ENCODE measurements at regions not wholly inside any gene's neighbourhood (a gene's known extent, or its start where the extent isn't known, plus 50 kb on each side); places are given as distances from the start of the nearest gene placed in this dataset.

DNA sequence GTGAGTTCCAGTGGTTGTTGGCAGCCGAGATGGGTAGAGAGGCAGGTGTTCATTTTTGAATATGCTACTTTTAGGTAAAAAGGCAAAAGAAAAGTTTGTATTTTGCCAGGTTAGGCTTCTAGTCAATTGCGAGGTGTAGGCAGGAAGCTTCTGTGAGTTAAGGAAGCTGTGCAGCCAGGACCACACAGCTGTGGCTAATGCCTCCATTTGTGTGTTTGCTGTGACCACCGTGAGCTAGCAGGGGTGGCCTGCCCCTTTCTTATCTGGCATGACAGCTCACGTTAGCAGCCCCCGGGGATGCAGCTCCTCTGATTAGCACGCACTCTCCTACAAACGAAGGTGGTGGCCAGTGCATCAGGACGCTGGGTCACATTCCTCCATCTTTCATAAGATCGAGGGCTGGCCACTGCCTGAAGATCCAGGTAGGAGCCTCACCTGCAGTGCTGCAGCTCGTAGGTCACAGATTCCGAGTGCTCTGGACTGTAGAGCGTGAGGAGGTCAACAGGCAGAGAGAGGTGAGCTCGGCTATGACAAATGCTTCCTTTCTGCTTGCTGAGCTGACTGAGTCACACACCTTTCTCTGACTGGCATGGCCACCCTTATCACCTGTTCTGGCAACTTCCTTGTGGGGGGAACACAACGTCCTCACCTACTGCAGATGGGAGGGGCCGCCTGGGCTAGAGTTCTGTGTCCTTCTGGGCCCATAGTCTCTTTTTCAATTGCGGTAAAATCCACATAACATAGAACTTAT, 244.4 kb downstream of the HS3ST3B1 start:
- Histone ChIP-seq H3K23me2 (ENCODE audit: low read depth, low read length) (no peaks in the 10 kb centered on the region), H3K79me2 (ENCODE audit: control insufficient read depth in 1 of 2, insufficient read depth in 2 of 2, low read length in 2 of 2) (no peaks in the 10 kb centered on the region), H2BK5ac (ENCODE audit: low read depth, low read length) (peak overlapping the region; percentile 45; the same call in 1 of the 2 replicates), H4K5ac (ENCODE audit: insufficient read length, low read depth, low read length) (no peak overlapping the region), H3K56ac (replicated peaks; ENCODE audit: insufficient read length, low read depth, low read length) (no peak overlapping the region), H2BK20ac (ENCODE audit: low read length) (peak overlapping the region; percentile 64; the same call in 1 of the 2 replicates), H2AFZ (ENCODE audit: low read length) (peak overlapping the region; percentile 95; the same call in 1 of the 2 replicates), H3K27me3 (replicated peaks in 1 of 4; ENCODE audit: control insufficient read depth in 3 of 4, extremely low read depth in 1 of 4, insufficient read depth in 3 of 4, low read length in 3 of 4) (no peaks in the 10 kb centered on the region), H2BK15ac (ENCODE audit: low read length) (peak overlapping the region; percentile 53; the same call in 1 of the 2 replicates), H4K20me1 (replicated peaks in 1 of 2; ENCODE audit: control insufficient read depth in 1 of 2, insufficient read depth in 2 of 2, low read length in 2 of 2) (no peaks in the 10 kb centered on the region), H3K4me3 (ENCODE audit: extremely low read depth in 1 of 4, insufficient read depth in 2 of 4, low read depth in 3 of 4, low read length in 4 of 4) (no peak overlapping the region), H3K23ac (ENCODE audit: insufficient read length) (no peak overlapping the region), H3K9ac (replicated peaks in 1 of 4; ENCODE audit: extremely low read depth in 1 of 4, low read depth in 3 of 4, low read length in 3 of 4) (no peak overlapping the region), H3K4ac (replicated peaks; ENCODE audit: insufficient read length, low read depth, low read length) (peak overlapping the region; percentile 13), H2AK5ac (ENCODE audit: low read depth, low read length) (no peak overlapping the region), H3K27ac (ENCODE audit: low read depth, low read length) (no peak overlapping the region), H3K14ac (ENCODE audit: insufficient read length) (no peak overlapping the region), H2BK120ac (replicated peaks; ENCODE audit: low read depth, low read length) (no peak overlapping the region), H3K4me2 (ENCODE audit: insufficient read depth in 1 of 2, low read depth in 2 of 2, low read length in 2 of 2) (no peak overlapping the region), H3K79me1 (ENCODE audit: low read depth, low read length) (no peaks in the 10 kb centered on the region), H4K8ac (ENCODE audit: extremely low read depth, insufficient read depth, low read length) (no peak overlapping the region; the same call in 1 of the 2 replicates), H3K9me3 (ENCODE audit: insufficient read depth in 2 of 2, low read depth in 1 of 2, low read length in 1 of 2) (no peaks in the 10 kb centered on the region), H3K4me1 (replicated peaks in 1 of 4; ENCODE audit: control insufficient read depth in 3 of 4, insufficient read depth in 4 of 4, low read length in 3 of 4) (peaks cover 0 to 10% (median 0%) of the 10 kb centered on the region in 4 experiments; a peak in 2 of 7 replicates), H2BK12ac (ENCODE audit: low read depth, low read length) (peak overlapping the region; percentile 88; the same call in 1 of the 2 replicates), H4K91ac (replicated peaks; ENCODE audit: insufficient read length, low read length) (peak overlapping the region; percentile 64), H3K36me3 (ENCODE audit: control insufficient read depth in 2 of 4, insufficient read depth in 4 of 4, low read length in 3 of 4) (no peaks in the 10 kb centered on the region), H3K18ac (ENCODE audit: extremely low read depth, low read length) (peak overlapping the region; percentile 14; the same call in 1 of the 2 replicates)
- FAIRE-seq (no peak), DNase-seq (ENCODE audit: low read depth in 1 of 2, low spot score in 2 of 2) (no peak)
- 86% methylated on average over 16 of the region's 16 CpGs; no CpG with 5 or more reads in 1 of the 2 experiments for WGBS, 2 experiments (ENCODE audit: extremely low coverage in 1 of 2, insufficient coverage in 1 of 2, insufficient read length in 1 of 2, insufficient replicate concordance in 2 of 2, low coverage in 1 of 2, low lambda C conversion rate in 2 of 2, missing lambda C conversion rate in 1 of 2)
- TF ChIP-seq HDAC6 (IDR thresholded peaks at IDR 0.05; ENCODE audit: low read depth, low read length) (no peak), EGR1 (IDR thresholded peaks at IDR 0.05; ENCODE audit: borderline replicate concordance, low read depth, low read length) (no peak), EP300 (IDR thresholded peaks at IDR 0.05; ENCODE audit: borderline replicate concordance in 1 of 2, low read depth in 2 of 2, low read length in 2 of 2) (no peak), POLR2A (IDR thresholded peaks at IDR 0.05; ENCODE audit: control extremely low read depth in 1 of 2, low read depth in 2 of 2, low read length in 2 of 2) (no peak), SP2 (IDR thresholded peaks at IDR 0.05; ENCODE audit: low read length) (no peak)
- POLR2A ChIA-PET (ENCODE audit: partially characterized antibody) = interaction anchor here (0.9 kb wide), 1 partner anchor 248 kb away, joined by 3 read pairs; no protein-coding TSS in a partner anchor
- CTCF ChIA-PET (ENCODE audit: partially characterized antibody) = interaction anchor here (0.6 kb wide), 1 partner anchor 1460 kb away, joined by 3 read pairs; no protein-coding TSS in a partner anchor

Measured in H1 (cell line).